Nucleus accumbens (tissue), 56 donors: ENCODE measurements at regions not wholly inside any gene's neighbourhood (a gene's known extent, or its start where the extent isn't known, plus 50 kb on each side); places are given as distances from the start of the nearest gene placed in this dataset.
"Not testable (repeated sequence)": the region's sequence is repeated elsewhere in the genome, so short reads cannot be mapped to it uniquely, and the experiment has no call there.

Experiments
- DNase-seq, 56 donors: peaks; one replicate each; lab custom pipeline; 2025; lab: John Stamatoyannopoulos, UW

GRCh38 chr10:56298941-56299340, 62.1 kb downstream of the ZWINT start:
- no peak for DNase-seq

GRCh38 chr10:56296618-56297017, 64.4 kb downstream of the ZWINT start:
- no peak for DNase-seq

GRCh38 chr10:56288403-56288802, 72.7 kb downstream of the ZWINT start:
- no peak for DNase-seq

- DNase-seq, result no peak
These were observed 75.0 kb downstream of the ZWINT start for GRCh38 chr10:56286096-56286495.

GRCh38 chr10:56279270-56279669, 81.8 kb downstream of the ZWINT start:
- DNase-seq, result no peak

- DNase-seq, result no peak
These were observed 91.9 kb downstream of the ZWINT start for GRCh38 chr10:56269181-56269580.

- DNase-seq, result no peak
These were observed 94.9 kb downstream of the ZWINT start for GRCh38 chr10:56266120-56266519.

GRCh38 chr10:56258991-56259390, 102.1 kb downstream of the ZWINT start:
- no peak for DNase-seq

GRCh38 chr10:56258378-56258777, 102.7 kb downstream of the ZWINT start:
- no peak for DNase-seq

- DNase-seq, result no peak
These were observed 105.8 kb downstream of the ZWINT start for GRCh38 chr10:56255298-56255697.

- no peak for DNase-seq
These were observed 120.6 kb downstream of the ZWINT start for GRCh38 chr10:56240471-56240870.

GRCh38 chr10:56231436-56231835, 129.6 kb downstream of the ZWINT start:
- DNase-seq, result no peak

GRCh38 chr10:56222237-56222636, 138.8 kb downstream of the ZWINT start:
- DNase-seq, result no peak

- no peak for DNase-seq
These were observed 148.1 kb downstream of the ZWINT start for GRCh38 chr10:56212951-56213350.

GRCh38 chr10:56181607-56182006, 179.5 kb downstream of the ZWINT start:
- no peak for DNase-seq

- no peak for DNase-seq
These were observed 182.8 kb downstream of the ZWINT start for GRCh38 chr10:56178210-56178609.

- not testable (repeated sequence) for DNase-seq
These were observed 206.0 kb downstream of the ZWINT start for GRCh38 chr10:56155091-56155513.

- no peak for DNase-seq
These were observed 214.3 kb downstream of the ZWINT start for GRCh38 chr10:56146806-56147205.

- DNase-seq, result no peak
These were observed 218.8 kb downstream of the ZWINT start for GRCh38 chr10:56142092-56142728.

GRCh38 chr10:56139405-56139804, 221.7 kb downstream of the ZWINT start:
- DNase-seq, result no peak

GRCh38 chr10:56135828-56136227, 225.2 kb downstream of the ZWINT start:
- no peak for DNase-seq

- no peak for DNase-seq
These were observed 237.8 kb downstream of the ZWINT start for GRCh38 chr10:56123247-56123646.

- no peak for DNase-seq
These were observed 244.4 kb downstream of the ZWINT start for GRCh38 chr10:56116684-56117083.
